SW480 (cell line): ENCODE measurements at regions not wholly inside any gene's neighbourhood (a gene's known extent, or its start where the extent isn't known, plus 50 kb on each side); places are given as distances from the start of the nearest gene placed in this dataset.

Experiments
- DNase-seq: peaks from one replicate; pipeline ENCODE4 v3.0.0-alpha.2; 2016; ENCODE audit warnings: low spot score

DNA sequence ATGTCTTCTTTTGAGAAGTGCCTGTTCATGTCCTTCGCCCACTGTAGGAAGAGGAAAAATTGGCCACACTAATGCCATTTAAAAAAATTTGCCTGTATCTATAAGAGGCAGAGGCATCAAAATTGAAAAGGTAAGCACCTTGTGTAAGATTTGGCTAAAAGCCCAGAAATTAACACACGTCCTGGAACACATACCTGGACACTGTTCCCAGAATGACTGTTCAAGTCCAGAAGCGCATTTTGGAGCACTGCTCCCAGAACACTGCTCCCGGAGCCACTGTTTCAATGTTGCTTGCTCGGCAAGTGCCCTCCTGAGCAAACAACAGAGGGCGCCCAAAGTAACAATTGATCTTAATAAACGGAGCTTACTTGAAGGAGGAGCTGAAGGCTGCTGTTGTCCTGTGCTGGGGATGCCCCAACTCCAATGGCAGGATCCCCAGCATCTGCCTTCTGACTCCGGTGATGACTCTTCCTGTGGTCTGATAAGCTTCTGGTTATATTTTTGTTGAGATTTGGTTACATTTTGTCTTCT is 1958.6 kb downstream of the C4orf33 start:
- DNase-seq: no peak

DNA sequence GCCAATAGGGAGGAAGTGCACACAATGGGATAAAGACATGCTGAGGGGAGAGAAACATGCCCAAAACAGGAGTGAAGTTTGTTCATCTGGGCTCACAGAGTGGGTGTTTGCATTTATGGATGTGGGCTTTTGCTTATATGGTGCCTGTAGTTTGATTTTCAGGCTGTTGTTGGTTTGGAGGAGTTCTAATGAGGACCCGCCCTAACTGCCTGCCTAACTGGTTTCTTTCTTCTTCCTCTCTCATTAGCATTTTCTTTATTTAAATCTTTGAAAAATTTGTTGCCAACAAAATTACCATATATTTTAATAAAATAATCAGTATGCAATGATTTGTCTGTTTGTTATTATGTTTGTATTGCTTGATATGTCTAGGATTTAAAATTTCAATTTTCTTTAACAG is 1965.8 kb downstream of the C4orf33 start:
- DNase-seq: no peak

DNA sequence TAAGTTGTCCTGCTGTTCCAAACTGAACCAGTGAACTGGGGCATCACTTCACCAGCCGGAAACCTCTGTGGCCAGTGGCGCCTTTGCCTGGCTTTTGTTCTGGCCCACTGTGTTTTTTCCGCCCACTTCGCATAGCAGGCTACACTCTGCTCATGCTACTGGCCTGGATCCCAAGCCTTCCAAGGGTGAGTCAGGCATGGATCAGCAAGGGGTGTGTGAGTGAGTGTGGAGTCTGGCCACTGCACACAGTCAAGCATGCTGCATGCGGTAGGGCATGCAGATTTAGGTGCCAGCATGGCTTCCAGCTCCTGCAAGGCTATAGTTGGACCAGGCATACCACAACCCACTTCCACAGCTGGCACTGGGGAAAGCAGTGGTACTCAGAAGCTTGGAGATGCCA is 1967.9 kb downstream of the C4orf33 start:
- DNase-seq: no peak

DNA sequence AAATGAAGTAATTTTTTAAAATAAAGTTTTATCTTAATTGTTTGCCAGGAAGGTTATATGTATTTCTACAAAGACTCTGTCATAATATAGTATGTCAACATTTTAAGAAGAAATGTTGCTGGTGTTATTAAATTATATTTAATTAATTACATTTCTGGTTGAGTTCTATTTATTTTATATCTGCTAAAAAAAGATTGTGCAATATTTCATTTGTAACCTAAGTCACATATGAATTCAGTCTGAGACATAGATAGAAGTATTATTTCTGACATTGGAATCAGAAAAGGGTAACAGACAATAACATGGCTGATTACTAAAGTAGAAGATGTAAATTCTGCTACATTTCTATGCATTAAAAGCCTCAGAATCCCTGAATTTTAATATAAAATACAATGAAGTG is 1985.1 kb downstream of the C4orf33 start:
- no peak for DNase-seq

DNA sequence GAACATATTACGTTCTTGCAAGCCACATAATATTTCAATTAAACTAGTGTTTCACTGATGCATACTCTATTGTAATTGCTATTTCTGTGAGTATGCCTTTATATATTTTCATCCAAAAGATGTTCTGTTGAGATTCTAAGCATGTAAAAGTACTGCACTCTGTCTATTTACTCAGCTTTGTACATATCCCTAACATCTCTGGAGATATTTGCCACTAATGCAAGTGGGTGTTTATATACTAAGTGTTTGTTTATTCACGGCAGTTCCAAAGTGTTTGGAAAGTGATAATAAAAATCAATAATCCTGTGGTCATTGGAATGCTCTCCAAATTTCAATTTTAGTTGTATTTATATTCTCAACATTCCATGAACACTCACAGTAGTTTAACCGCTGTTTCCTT is 1989.0 kb downstream of the C4orf33 start:
- DNase-seq: no peak

DNA sequence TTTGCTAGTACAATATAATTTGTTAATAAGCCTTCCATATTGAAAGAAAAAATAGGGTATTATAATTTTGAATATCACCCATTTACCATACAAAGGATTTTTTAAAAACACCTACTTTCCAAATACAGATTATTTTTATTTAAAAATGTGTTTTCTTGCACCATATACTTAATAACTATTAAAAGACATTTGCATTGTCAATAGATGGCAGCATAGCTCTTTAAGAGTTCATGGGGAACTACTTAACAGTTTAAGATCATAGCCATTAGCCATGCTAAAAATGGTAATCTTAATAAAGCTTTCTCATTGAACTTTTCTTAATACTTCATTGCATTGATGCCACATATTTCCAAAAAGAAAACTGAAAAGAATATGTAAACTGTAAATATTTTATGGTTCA is 1995.9 kb downstream of the C4orf33 start:
- peak; percentile 2 for DNase-seq

DNA sequence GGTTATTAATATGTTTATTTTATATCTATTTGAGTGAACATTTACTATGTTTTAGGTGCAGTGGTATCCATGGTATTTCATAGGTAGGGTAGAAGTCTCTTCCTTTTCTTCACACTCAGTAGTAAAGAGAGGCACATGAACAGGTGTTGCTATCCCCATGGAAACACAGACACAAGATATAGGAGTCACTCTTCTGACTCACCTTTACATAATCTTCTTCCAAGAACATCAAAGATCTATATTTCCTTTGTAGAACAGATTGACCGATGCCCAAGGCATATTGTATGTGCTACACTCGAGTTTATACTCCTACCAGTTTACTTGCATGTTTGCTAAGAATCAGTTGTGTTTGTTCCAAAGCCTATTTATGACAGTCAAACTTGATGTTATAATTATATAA is 1997.4 kb downstream of the C4orf33 start:
- no peak for DNase-seq

DNA sequence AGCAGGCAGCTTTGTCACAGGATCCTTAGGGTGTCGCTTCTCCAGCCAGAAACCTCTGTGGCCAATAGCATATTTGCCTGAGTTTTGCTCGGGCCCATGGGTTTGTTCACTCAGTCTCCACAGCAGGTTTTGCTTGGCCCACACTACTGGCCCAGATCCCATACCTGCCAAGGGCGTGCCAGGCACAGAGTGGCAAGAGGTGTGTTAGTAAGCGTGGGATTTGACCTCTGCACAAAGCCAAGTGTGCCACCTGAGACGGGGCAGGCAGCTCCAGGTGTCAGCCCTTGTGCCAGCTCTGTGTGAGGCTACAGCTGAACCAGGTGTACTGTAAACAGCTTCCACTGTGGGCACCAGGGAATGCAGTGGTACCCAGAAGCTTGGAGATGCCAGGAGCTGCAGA is 2003.0 kb downstream of the C4orf33 start:
- no peak for DNase-seq

DNA sequence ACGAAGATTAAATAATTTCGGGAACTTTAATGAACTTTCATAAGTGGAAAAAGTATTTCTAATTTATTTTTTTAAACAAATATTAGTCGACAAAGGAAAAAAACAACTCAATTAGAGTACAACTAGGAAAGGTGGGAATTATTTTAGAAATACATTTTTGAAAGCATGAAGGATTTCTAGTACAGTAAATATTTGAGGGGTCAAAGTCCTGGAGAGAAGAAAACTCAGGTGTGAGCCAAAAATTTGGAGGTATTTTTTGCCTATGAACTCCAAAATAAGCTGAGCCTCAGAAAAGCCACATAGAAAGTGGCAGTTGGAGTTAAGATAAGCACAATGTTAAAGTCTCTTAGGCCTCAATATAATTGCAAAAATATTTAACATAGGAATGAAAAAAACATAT is 2017.3 kb downstream of the C4orf33 start:
- DNase-seq: no peak

DNA sequence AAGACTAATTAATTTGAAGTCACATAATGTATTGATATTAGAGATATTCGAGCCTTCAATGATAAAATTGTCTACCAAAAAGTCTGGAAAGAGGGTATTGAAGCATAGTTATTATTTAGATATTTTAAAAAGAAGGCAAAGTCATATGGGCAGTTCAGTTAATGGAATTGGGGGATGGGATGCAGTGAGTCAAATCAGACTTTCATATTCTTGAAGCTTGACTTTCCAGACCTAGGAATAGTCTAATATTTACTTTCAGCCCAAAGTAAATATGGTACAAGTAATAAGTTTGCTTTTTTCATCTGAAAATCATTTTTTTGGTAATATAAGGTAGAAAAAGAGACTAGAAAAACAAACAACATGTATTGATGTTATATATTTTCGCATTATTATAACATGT is 2017.8 kb downstream of the C4orf33 start:
- DNase-seq: no peak

DNA sequence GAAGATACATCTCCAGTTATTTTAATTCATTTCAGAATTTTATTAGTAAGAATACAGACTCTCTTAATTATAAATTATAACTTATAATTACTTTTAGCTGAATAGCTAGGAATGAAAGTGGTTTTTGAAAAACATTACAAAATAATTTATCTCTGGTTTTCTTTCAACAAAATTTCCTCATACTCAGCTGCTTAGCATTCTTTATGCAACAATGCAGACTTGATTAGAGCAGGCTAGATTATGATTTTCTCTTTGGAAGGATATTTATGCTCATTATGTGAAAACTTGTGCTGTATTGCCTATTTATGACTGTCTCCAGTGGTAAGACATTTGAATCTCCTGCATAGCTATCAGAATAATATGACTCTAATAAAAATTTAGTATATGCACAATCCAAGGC is 2023.7 kb downstream of the C4orf33 start:
- DNase-seq: no peak

DNA sequence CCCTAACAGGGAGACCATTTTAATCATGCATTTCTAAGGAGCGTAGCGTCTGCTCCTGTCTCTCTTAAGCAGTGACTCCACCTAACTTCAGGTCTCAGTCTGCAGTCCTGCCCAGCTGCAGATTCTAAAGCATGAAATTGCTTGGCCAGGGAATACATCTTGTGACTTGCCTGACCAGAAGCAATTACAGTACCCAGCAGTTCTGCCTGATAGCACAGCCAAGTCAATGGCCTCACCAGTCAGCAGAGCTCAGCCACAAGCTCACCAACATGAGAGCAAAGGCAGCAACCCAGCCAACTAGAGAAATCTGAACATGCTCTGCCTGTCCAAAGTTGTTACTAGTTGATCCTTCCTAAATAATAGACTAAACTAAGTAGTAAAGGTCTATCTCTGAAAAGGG is 2011.9 kb upstream of the PCDH10 start:
- no peak for DNase-seq

DNA sequence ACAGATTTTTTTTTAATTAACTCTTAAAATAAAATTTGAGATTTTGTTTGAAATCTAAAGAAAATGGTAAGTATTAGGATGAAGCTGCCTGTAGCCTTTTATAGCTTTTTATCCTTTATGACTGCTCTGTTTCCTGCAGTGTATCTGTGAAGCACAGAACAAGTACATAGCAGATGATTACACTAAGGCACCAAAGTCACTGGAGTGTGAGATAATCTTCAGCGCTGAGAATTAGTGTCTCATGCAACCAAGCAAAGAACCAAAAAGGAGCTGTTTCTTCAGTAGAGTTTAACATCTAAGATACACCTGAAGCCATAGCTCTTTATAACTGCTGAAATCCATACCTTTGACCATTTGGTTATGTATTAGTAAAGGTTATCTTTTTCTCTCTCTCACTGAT is 1989.8 kb upstream of the PCDH10 start:
- DNase-seq: no peak

DNA sequence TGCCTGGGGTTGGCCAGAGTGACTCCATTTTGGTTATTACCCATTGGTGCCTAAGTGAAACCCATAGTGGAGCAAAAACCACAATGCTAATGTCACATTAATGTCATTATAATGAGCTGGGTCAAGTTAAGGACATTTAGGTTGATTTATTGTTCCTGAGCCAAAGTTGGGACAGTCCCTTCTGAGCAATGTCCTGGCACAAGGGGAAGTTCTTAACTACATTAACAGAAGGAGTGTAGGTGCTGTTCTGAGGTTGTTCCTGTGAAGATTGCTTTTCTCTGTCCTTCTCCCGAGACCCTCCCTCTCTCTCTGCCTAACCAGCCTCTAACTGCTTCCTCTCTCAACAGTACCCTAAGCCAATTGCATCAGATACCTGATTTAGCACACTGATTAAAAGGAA is 1956.8 kb upstream of the PCDH10 start:
- no peak for DNase-seq

DNA sequence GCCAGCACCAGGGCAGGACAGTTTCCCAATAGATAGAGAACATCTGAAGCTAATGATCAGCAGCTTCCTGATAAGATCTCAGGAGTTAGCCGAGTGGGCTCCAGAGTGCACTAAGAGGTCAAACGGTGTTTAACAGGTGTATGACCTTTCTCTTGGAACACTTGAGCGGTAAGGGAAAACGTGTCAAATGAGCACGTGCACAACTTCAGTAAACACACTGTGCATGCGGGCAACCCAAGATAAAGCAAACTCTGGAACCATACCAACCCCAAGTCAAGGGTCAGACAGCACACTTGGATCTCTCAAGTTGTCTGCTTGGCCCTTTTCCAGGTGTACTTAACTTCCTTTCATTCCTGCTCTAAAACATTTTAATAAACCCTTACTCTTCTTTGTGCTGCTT is 1941.5 kb upstream of the PCDH10 start:
- no peak for DNase-seq

DNA sequence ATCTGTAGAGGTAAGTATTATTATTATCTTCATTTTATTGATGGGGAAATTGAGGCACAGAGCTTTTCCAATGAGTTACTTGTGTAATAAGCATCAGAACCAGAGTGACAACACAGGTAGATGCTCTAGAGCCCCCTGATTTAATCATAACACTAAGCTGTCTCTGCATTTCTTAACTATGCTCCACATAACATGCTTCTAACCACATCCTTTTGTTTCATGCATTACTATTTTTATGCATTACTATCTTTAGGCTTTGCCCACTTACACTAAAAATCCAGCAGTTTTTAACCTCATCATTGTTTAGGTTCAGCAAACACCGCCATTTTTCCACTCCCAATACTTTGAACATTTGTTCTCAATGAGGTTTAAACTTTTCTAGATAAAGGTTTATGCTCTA is 1900.8 kb upstream of the PCDH10 start:
- no peak for DNase-seq

DNA sequence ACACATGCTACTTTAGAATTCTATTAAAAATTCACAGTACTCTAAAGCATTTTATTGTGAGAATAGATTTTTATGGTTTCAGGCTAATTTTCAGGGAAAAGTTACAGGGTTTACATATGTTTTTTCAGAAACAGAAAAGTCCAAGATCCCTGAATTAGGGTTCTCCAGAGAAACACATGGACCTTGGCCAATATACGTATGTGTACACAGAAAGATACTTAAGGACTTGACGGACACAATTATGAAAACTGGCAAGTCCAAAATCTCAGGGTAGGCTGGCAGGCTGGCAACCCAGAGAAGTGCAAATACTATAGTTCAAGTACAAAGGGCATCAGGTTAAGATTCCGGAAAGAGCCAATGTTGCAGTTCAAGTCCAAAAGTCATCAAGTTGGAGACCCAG is 1897.8 kb upstream of the PCDH10 start:
- DNase-seq: no peak

DNA sequence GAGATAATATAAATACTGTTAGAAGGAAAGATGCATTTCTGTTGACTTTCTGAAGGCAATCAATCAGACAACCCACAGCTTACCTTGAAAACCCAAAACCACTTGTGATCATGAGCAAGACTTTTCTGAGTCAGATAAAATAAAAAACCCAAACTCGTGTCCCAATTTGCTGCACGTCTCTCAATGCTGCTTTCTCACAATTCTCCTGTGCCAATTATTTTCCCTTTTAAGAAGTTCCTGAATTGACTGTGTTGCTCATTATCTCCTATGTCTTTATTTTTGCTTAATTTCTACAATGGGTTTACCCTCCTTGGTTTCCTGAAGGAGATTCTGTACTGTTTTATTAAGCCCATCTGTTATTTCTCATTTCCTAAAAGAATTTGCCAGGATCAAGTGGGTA is 1891.9 kb upstream of the PCDH10 start:
- DNase-seq: no peak

DNA sequence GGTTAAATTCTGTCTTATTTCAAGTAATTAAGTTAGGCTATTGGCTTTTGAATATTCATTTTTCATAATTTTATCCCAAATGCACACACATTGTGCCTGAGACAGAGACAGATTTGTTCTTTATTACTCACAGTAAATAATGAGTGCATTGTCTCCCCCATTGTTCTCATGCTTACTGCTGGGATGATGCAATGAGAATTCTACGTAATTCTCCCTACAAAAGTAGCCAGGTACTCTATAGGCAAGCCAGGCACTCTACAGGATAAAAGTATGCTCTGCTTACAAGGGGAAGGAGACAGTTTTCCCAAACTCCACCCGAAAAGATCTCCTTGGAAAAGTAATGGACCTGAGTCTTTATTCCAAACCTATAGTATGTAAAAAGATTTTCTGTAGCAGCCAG is 1890.7 kb upstream of the PCDH10 start:
- DNase-seq: no peak

DNA sequence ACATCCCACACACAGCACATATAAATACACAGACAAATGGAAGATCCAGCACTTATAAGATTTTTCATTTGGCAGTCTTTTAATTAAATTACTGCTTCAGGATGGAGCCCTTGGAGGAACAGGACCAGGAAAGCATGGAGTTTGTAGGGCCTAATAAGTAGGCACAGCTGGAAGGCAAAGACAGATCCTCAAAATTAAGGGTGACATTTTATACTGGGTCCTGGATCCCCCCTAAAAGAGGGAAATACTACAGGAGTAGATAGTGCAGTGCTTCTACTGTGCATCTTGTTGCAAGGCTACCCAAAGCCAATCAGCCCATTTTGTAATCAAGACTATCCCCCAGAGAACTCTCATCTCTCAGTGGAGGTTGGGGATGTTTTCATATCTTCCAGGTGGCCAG is 1860.7 kb upstream of the PCDH10 start:
- DNase-seq: no peak

DNA sequence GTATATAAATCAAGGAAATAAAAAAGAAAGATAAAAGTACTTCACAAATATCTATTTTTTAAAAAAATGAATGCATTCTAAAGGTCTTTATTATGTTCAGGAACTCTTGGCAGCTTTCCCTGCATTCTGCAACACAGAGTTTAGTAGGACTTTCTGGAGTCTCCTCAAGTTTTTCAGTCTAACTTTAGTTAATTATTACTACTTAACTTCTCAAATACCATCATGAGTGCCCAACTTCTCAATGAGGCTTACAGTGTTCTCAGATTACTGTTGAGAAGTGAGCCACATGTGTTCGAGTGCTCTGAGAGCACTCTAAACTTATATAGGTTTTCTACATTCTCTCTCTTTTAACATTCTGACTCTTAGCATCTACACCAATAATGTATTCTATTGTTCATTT is 1852.9 kb upstream of the PCDH10 start:
- no peak for DNase-seq

DNA sequence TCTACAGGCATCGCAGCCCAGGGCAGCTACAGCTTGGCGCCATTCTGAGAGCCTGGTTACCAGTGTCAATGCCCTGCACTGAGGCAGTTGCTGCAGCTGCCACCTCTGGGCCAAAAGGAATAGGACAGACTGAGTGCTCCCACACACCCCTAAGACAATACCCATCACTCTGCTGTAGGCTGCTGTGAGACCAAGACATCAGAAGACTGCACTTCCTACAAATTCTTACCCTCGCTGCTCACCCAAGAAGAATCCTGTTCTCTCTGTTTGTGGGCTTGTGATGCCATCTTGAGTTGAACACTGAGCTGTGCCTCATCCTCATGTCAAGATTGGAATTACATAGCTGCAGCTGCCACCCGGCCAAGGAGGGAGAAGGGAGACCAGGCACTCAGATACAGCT is 1847.0 kb upstream of the PCDH10 start:
- no peak for DNase-seq

DNA sequence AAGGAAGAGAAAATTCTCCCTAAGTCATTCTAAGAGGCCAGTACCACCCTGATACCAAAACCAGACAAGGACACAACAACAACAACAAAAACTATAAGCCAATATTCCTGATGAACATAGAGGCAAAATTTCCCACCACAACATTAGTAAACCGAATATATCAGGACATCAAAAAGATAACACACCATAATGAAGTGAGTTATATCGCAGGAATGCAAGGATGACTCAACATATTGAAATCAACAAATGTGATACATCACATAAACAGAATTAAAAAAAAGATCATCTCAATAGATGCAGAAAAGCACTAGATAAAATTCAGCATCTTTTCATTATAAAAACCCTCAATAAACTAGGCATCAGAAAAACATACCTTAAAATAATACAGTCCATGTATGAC is 1844.4 kb upstream of the PCDH10 start:
- DNase-seq: no peak

DNA sequence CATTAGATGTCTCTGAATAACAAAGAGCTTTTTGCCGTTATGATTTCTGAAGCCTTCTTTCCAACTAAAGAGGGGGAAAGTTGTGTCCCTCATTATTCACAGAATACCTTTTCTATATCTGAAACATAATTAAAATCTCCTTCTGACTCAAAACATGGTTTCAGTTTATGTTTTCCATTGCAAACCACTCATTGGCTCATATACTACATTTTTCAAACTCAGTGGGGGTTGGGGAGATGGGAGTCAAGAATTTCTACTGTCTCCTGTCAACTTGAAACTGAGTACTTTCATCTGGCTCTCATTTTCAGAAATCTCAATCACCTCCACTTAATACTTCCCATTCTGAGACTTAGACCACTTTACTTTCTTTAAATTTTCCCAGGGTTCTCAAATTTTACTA is 1839.5 kb upstream of the PCDH10 start:
- no peak for DNase-seq

DNA sequence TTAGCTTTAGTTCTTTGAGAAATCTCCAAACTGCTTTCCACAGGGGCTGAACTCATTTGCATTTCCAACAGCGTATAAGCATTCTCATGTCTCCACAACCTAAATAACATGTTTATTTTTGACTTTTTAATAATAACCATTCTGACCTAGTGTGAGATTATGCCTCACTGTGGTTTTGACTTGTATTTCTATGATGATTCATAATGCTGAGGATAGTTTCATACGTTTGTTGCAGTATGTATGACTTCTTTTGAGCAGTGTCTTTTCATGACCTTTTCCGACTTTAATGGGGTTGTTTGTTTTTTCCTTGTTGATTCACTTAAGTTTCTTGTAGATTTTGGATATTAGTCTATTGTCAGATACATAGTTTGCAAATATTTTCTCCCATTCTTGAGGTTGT is 1833.0 kb upstream of the PCDH10 start:
- no peak for DNase-seq
